SK-N-SH (cell line): ENCODE measurements at regions not wholly inside any gene's neighbourhood (a gene's known extent, or its start where the extent isn't known, plus 50 kb on each side); places are given as distances from the start of the nearest gene placed in this dataset.

ENCODE experiments used
- CTCF ChIA-PET: fragments of 300-600, 350-600 bp; formaldehyde crosslinking; extraction: SDS; loops from one replicate; lab custom pipeline; 2021; lab: Yijun Ruan, JAX
- POLR2A ChIA-PET: fragments of 350-600 bp; sonication (Branson Sonifier 250); formaldehyde crosslinking; extraction: SDS; loops from one replicate; lab custom pipeline; 2020; ENCODE audit warnings: antibody characterized with exemption, inconsistent platforms; lab: Yijun Ruan, JAX
- DNase-seq: peaks from one replicate; pipeline ENCODE4 v3.0.0; 2012
- H2AFZ ChIP-seq: fragments of 200-600 bp; sonication (generic); 2 replicates; pipeline ENCODE4 v1.8.1; 2016; ENCODE audit warnings: antibody characterized with exemption, mild to moderate bottlenecking, low read depth
- H3F3A ChIP-seq: fragments of 200-600 bp; sonication (generic); replicated peaks from 2 replicates; pipeline ENCODE3; 2016; ENCODE audit warnings: antibody characterized with exemption, mild to moderate bottlenecking; ENCODE audit not compliant: insufficient read depth
- H3K27ac ChIP-seq, 2 experiments: fragments of 200-500 bp in 1 of 2; fragments of 200-600 bp in 1 of 2; sonication (Bioruptor generic) in 1 of 2; sonication (generic), shearing (Covaris generic) in 1 of 2; 2 replicates each; pipeline versions ENCODE4 v1.5.1 to v1.6.1; 2014 to 2016; ENCODE audit warnings: low read depth in 2 of 2, inconsistent platforms in 1 of 2, low read length in 1 of 2, mild to moderate bottlenecking in 1 of 2, mixed read lengths in 1 of 2
- H3K27me3 ChIP-seq: fragments of 200-600 bp; sonication (generic), shearing (Covaris generic); 2 replicates; pipeline ENCODE4 v1.6.1; 2016; ENCODE audit warnings: mixed run types; ENCODE audit not compliant: insufficient read depth
- H3K36me3 ChIP-seq, 2 experiments: fragments of 200-500 bp in 1 of 2; fragments of 200-600 bp in 1 of 2; sonication (Bioruptor generic) in 1 of 2; sonication (generic) in 1 of 2; replicated peaks in 1 of 2; 2 replicates each; pipeline versions ENCODE3 to v1.5.1; 2014 to 2016; ENCODE audit warnings: low read length in 1 of 2, mild to moderate bottlenecking in 1 of 2; ENCODE audit not compliant: insufficient read depth in 2 of 2, control insufficient read depth in 1 of 2
- H3K4me1 ChIP-seq, 2 experiments: fragments of 200-500 bp in 1 of 2; fragments of 200-600 bp in 1 of 2; sonication (Bioruptor generic) in 1 of 2; sonication (generic), shearing (Covaris generic) in 1 of 2; 2 replicates each; pipeline versions ENCODE4 v1.5.1 to v1.6.1; 2014 to 2016; ENCODE audit warnings: low read depth in 1 of 2, low read length in 1 of 2, mixed run types in 1 of 2; ENCODE audit not compliant: insufficient read depth in 2 of 2, control insufficient read depth in 1 of 2
- H3K4me2 ChIP-seq: fragments of 200-600 bp; sonication (generic), shearing (Covaris generic); 2 replicates; pipeline ENCODE4 v1.6.1; 2017; ENCODE audit warnings: mixed run types
- H3K4me3 ChIP-seq, 2 experiments: fragments of 200-500 bp in 1 of 2; fragments of 200-600 bp in 1 of 2; sonication (Bioruptor generic) in 1 of 2; sonication (generic), shearing (Covaris generic) in 1 of 2; 2 replicates each; pipeline versions ENCODE4 v1.5.1 to v1.8.1; 2014 to 2016; ENCODE audit warnings: low read depth in 2 of 2, inconsistent platforms in 1 of 2, low read length in 1 of 2, mild to moderate bottlenecking in 1 of 2, mixed read lengths in 1 of 2, moderate library complexity in 1 of 2
- H3K79me2 ChIP-seq: fragments of 200-600 bp; sonication (generic); 2 replicates; pipeline ENCODE4 v1.8.1; 2017; ENCODE audit warnings: mild to moderate bottlenecking; ENCODE audit not compliant: insufficient read depth
- H3K9ac ChIP-seq: fragments of 200-600 bp; sonication (generic); 2 replicates; pipeline ENCODE4 v1.6.1; 2017; ENCODE audit warnings: mixed run types
- H3K9me2 ChIP-seq: fragments of 200-600 bp; sonication (generic); 2 replicates; pipeline ENCODE4 v1.6.1; 2017; ENCODE audit warnings: mixed run types
- H3K9me3 ChIP-seq: fragments of 200-600 bp; sonication (generic); 2 replicates; pipeline ENCODE4 v1.6.1; 2017; ENCODE audit warnings: mixed run types, mild to moderate bottlenecking, moderate library complexity
- H4K20me1 ChIP-seq: fragments of 200-600 bp; sonication (generic); 2 replicates; pipeline ENCODE4 v1.6.1; 2017; ENCODE audit warnings: mild to moderate bottlenecking, mixed run types; ENCODE audit not compliant: insufficient read depth
- EP300 ChIP-seq, 2 experiments: IDR thresholded peaks; 2 replicates each; pipeline versions ENCODE4 v1.4.0 to v1.6.1; 2012; ENCODE audit warnings: borderline replicate concordance in 1 of 2, low read depth in 1 of 2, low read length in 1 of 2
- EZH2phosphoT487 ChIP-seq: fragments of 200-600 bp; sonication (generic); IDR thresholded peaks from 2 replicates; pipeline ENCODE4 v1.6.1; 2017; ENCODE audit warnings: low read depth, mixed run types, mild to moderate bottlenecking, antibody characterized with exemption, moderate library complexity, borderline replicate concordance
- FOSL2 ChIP-seq: IDR thresholded peaks from 2 replicates; pipeline ENCODE4 v1.4.0; 2012; ENCODE audit warnings: low read depth, mild to moderate bottlenecking, moderate library complexity, borderline replicate concordance
- FOXJ3 ChIP-seq: sonication (generic); formaldehyde crosslinking; IDR thresholded peaks from 2 replicates; pipeline ENCODE4 v1.5.1; 2020; ENCODE audit warnings: mild to moderate bottlenecking, missing genetic modification reagents
- FOXM1 ChIP-seq: IDR thresholded peaks from 2 replicates; pipeline ENCODE4 v1.4.0; 2012; ENCODE audit warnings: low read depth, mild to moderate bottlenecking
- GABPA ChIP-seq: IDR thresholded peaks from 2 replicates; pipeline ENCODE4 v1.4.0; 2012; ENCODE audit warnings: low read depth, mild to moderate bottlenecking
- GATA2 ChIP-seq: sonication (generic); formaldehyde crosslinking; IDR thresholded peaks from 2 replicates; pipeline ENCODE4 v1.5.0; 2020; ENCODE audit warnings: mild to moderate bottlenecking, missing genetic modification reagents
- JUND ChIP-seq: IDR thresholded peaks from 2 replicates; pipeline ENCODE4 v1.4.0; 2012
- MEF2A ChIP-seq: IDR thresholded peaks from 2 replicates; pipeline ENCODE4 v1.4.0; 2012; ENCODE audit warnings: low read depth, borderline replicate concordance
- MXI1 ChIP-seq: IDR thresholded peaks from 2 replicates; pipeline ENCODE4 v1.6.1; 2012; ENCODE audit warnings: mild to moderate bottlenecking, low read depth, low read length, improper control_type of control experiment
- NRF1 ChIP-seq: IDR thresholded peaks from 2 replicates; pipeline ENCODE4 v1.6.1; 2012; ENCODE audit warnings: low read depth, mild to moderate bottlenecking, low read length
- RXRA ChIP-seq: IDR thresholded peaks from 2 replicates; pipeline ENCODE4 v1.4.0; 2012; ENCODE audit warnings: low read depth, mild to moderate bottlenecking, borderline replicate concordance
- whole genome bisulfite sequencing: methylation state at CpG from one replicate; pipeline ENCODE4 v1.1.6; 2017; ENCODE audit warnings: low lambda C conversion rate; 5-methylcytosine and 5-hydroxymethylcytosine counted together
- TF ChIP-seq, protein P1 (sequence below): fragments of 150-350 bp; IDR thresholded peaks from 2 replicates; pipeline ENCODE4 v1.6.1; 2016; ENCODE audit warnings: mild to moderate bottlenecking, low read depth, low read length
- TF ChIP-seq, protein P2 (sequence below): IDR thresholded peaks from 2 replicates; pipeline ENCODE4 v1.6.1; 2012; ENCODE audit warnings: mild to moderate bottlenecking, low read depth, low read length, moderate library complexity
- TF ChIP-seq, protein P3 (sequence below): fragments of 200-600 bp; sonication (generic); IDR thresholded peaks from 2 replicates; pipeline ENCODE4 v1.6.1; 2017; ENCODE audit warnings: antibody characterized with exemption, mild to moderate bottlenecking, moderate library complexity
- TF ChIP-seq, protein P4 (sequence below): IDR thresholded peaks from 2 replicates; pipeline ENCODE4 v1.4.0; 2012; ENCODE audit warnings: low read depth, borderline replicate concordance

DNA sequence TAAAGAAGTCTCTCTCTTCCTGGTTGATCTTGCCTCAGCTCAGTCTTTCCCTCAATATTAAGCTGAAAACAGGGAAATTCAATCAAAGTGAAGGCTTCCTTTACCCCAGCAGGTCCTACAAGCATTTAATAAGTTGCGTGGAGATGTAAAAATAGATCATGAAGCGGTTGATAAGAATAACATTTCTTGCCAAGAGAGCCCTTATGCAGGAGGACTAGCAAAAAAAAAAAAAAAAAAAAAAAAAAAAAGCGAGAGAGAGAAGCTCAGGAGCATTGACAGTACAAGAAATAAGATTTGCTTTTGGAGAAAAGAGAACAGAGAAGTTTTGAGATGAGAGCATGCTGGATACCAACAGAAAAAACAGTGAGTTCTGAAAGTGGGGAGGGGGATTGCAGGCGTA lies 112.2 kb upstream of the CLMP start (continued):
- TF ChIP-seq, protein P1, sequence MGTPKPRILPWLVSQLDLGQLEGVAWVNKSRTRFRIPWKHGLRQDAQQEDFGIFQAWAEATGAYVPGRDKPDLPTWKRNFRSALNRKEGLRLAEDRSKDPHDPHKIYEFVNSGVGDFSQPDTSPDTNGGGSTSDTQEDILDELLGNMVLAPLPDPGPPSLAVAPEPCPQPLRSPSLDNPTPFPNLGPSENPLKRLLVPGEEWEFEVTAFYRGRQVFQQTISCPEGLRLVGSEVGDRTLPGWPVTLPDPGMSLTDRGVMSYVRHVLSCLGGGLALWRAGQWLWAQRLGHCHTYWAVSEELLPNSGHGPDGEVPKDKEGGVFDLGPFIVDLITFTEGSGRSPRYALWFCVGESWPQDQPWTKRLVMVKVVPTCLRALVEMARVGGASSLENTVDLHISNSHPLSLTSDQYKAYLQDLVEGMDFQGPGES = no peak

DNA sequence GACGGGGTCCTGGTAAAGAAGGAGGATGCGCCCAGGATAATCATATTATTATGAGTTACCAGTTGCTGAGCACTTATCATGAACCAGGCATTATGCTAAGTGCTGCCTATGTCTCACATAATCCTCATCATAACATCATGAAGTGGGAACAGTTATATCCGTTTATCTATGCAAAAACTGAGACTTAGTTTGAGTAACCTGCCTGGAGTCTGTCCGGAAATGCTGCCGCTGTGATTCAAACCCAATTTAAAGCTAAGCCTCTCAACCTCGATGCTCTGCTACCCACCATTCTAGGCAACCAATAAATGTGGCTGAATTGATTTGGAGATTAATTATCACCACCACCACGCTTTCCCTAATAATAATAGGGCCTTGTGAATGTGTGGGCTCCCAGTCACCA lies 111.5 kb upstream of the CLMP start:
- TF ChIP-seq, protein P2, sequence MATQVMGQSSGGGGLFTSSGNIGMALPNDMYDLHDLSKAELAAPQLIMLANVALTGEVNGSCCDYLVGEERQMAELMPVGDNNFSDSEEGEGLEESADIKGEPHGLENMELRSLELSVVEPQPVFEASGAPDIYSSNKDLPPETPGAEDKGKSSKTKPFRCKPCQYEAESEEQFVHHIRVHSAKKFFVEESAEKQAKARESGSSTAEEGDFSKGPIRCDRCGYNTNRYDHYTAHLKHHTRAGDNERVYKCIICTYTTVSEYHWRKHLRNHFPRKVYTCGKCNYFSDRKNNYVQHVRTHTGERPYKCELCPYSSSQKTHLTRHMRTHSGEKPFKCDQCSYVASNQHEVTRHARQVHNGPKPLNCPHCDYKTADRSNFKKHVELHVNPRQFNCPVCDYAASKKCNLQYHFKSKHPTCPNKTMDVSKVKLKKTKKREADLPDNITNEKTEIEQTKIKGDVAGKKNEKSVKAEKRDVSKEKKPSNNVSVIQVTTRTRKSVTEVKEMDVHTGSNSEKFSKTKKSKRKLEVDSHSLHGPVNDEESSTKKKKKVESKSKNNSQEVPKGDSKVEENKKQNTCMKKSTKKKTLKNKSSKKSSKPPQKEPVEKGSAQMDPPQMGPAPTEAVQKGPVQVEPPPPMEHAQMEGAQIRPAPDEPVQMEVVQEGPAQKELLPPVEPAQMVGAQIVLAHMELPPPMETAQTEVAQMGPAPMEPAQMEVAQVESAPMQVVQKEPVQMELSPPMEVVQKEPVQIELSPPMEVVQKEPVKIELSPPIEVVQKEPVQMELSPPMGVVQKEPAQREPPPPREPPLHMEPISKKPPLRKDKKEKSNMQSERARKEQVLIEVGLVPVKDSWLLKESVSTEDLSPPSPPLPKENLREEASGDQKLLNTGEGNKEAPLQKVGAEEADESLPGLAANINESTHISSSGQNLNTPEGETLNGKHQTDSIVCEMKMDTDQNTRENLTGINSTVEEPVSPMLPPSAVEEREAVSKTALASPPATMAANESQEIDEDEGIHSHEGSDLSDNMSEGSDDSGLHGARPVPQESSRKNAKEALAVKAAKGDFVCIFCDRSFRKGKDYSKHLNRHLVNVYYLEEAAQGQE = no peak
- TF ChIP-seq GATA2 = no peak
- Histone ChIP-seq H3K36me3 (no peaks in the 10 kb centered on the region), H3K27me3 (no peaks in the 10 kb centered on the region), H4K20me1 (no peaks in the 10 kb centered on the region), H3K9me3 (no peaks in the 10 kb centered on the region), H3K9ac (no peak overlapping the region), H3K79me2 (no peaks in the 10 kb centered on the region), H3K4me2 (no peak overlapping the region), H3K27ac (no peak overlapping the region), H3K4me1 (peaks cover 21 to 29% of the 10 kb centered on the region in 2 experiments; a peak in 3 of 4 replicates), H2AFZ (no peak overlapping the region), H3K9me2 (no peaks in the 10 kb centered on the region), H3K4me3 (no peak overlapping the region), H3F3A (no peaks in the 10 kb centered on the region)
- no peak for DNase-seq
- 87% methylated on average over 7 of the region's 7 CpGs for WGBS
- ChIA-PET CTCF (interaction anchor here (2.0 to 3.7 kb wide), 2 partner anchors 45 to 172 kb away, joined by 8 to 15 read pairs; no protein-coding TSS in a partner anchor), POLR2A (no interaction called here)

DNA sequence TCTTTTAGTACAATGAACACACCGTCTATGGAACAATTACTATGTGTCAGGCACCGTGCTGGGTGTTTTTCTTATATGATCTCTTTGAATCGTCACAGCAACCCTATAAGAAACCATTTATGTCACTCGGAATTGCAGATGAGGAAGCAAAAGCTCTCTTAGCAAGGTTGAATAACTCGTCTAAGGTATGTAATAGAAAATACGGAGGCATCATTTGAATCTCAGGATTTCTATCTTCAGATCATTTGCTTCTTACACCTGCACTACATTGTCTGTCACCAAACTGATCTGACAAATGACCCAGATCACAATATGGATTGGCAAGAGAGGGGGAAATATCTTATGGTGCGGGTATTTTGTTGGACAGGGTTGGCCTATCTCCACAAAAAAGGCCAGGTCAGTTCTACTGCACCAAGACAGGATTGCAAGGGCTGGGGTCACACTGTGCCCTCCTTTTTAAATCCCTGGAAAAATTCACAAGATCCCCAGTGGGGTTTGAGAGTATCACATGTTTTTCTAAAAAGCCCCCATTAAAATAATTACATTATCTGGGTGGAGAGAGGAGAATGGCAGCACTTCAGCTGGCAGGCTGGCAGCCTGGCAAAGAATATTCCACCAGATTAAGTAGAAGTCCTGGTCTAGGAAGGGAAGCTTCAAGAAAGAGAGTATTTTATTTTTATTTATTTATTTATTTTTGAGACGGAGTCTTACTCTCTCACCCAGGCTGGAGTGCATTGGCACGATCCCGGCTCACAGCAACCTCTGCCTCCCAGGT lies 110.7 kb upstream of the CLMP start:
- no peak overlapping the region for H3K4me3 ChIP-seq
- H3K4me2 ChIP-seq = no peak overlapping the region
- 92% methylated on average over 10 of the region's 10 CpGs for WGBS
- no peak overlapping the region for H3K27ac ChIP-seq
- no peaks in the 10 kb centered on the region for H3F3A ChIP-seq
- no peaks in the 10 kb centered on the region for H3K36me3 ChIP-seq
- H3K4me1 ChIP-seq = peaks cover 21 to 29% of the 10 kb centered on the region in 2 experiments; a peak in 3 of 4 replicates
- no peaks in the 10 kb centered on the region for H3K79me2 ChIP-seq
- CTCF ChIA-PET = interaction anchor here (0.8 to 9.5 kb wide), 6 partner anchors 8 to 172 kb away, joined by 3 to 118 read pairs (median 4); no protein-coding TSS in a partner anchor
- no peaks in the 10 kb centered on the region for H4K20me1 ChIP-seq
- H3K27me3 ChIP-seq = no peaks in the 10 kb centered on the region
- DNase-seq = no peak
- no peak overlapping the region for H2AFZ ChIP-seq
- H3K9me3 ChIP-seq = no peaks in the 10 kb centered on the region
- POLR2A ChIA-PET = no interaction called here
- no peak overlapping the region for H3K9ac ChIP-seq
- no peaks in the 10 kb centered on the region for H3K9me2 ChIP-seq
- no peak for TF ChIP-seq GABPA
- no peak for TF ChIP-seq FOSL2
- TF ChIP-seq, protein P3, sequence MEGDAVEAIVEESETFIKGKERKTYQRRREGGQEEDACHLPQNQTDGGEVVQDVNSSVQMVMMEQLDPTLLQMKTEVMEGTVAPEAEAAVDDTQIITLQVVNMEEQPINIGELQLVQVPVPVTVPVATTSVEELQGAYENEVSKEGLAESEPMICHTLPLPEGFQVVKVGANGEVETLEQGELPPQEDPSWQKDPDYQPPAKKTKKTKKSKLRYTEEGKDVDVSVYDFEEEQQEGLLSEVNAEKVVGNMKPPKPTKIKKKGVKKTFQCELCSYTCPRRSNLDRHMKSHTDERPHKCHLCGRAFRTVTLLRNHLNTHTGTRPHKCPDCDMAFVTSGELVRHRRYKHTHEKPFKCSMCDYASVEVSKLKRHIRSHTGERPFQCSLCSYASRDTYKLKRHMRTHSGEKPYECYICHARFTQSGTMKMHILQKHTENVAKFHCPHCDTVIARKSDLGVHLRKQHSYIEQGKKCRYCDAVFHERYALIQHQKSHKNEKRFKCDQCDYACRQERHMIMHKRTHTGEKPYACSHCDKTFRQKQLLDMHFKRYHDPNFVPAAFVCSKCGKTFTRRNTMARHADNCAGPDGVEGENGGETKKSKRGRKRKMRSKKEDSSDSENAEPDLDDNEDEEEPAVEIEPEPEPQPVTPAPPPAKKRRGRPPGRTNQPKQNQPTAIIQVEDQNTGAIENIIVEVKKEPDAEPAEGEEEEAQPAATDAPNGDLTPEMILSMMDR = no peak
- TF ChIP-seq EP300 (IDR thresholded peaks at IDR 0.05; ENCODE audit: borderline replicate concordance in 1 of 2, low read depth in 1 of 2, low read length in 1 of 2) = no peak
- TF ChIP-seq JUND = no peak
- no peak for TF ChIP-seq RXRA
- TF ChIP-seq, protein P4, sequence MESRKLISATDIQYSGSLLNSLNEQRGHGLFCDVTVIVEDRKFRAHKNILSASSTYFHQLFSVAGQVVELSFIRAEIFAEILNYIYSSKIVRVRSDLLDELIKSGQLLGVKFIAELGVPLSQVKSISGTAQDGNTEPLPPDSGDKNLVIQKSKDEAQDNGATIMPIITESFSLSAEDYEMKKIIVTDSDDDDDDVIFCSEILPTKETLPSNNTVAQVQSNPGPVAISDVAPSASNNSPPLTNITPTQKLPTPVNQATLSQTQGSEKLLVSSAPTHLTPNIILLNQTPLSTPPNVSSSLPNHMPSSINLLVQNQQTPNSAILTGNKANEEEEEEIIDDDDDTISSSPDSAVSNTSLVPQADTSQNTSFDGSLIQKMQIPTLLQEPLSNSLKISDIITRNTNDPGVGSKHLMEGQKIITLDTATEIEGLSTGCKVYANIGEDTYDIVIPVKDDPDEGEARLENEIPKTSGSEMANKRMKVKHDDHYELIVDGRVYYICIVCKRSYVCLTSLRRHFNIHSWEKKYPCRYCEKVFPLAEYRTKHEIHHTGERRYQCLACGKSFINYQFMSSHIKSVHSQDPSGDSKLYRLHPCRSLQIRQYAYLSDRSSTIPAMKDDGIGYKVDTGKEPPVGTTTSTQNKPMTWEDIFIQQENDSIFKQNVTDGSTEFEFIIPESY = no peak
- TF ChIP-seq EZH2phosphoT487 = no peak
- TF ChIP-seq FOXM1 = no peak
- TF ChIP-seq MXI1 = no peak
- no peak for TF ChIP-seq FOXJ3 (CRISPR knock-in tag)
- no peak for TF ChIP-seq MEF2A
- no peak for TF ChIP-seq NRF1
